Smooth muscle cell (in vitro differentiated cells): ENCODE measurements at regions not wholly inside any gene's neighbourhood (a gene's known extent, or its start where the extent isn't known, plus 50 kb on each side); places are given as distances from the start of the nearest gene placed in this dataset.

Experiments used
- DNase-seq: peaks from one replicate; lab custom pipeline; 2025; ENCODE audit not compliant: unreplicated experiment; lab: John Stamatoyannopoulos, UW
- H2AFZ ChIP-seq: fragments of 200-600 bp; sonication (generic); 2 replicates; pipeline ENCODE4 v1.6.0; 2016; ENCODE audit warnings: antibody characterized with exemption, low read depth, mild to moderate bottlenecking
- H3F3A ChIP-seq: fragments of 200-600 bp; sonication (generic); 2 replicates; pipeline ENCODE4 v1.6.0; 2017; ENCODE audit warnings: antibody characterized with exemption, low read depth
- H3K27ac ChIP-seq: fragments of 200-600 bp; sonication (generic); 2 replicates; pipeline ENCODE4 v1.5.1; 2016; ENCODE audit warnings: low read depth, mild to moderate bottlenecking
- H3K27me3 ChIP-seq: fragments of 200-600 bp; sonication (generic); 2 replicates; pipeline ENCODE4 v1.6.1; 2016; ENCODE audit warnings: low read depth, mild to moderate bottlenecking
- H3K36me3 ChIP-seq: fragments of 200-600 bp; sonication (generic); 2 replicates; pipeline ENCODE4 v1.5.1; 2016; ENCODE audit warnings: low read depth
- H3K4me1 ChIP-seq: fragments of 200-600 bp; sonication (generic); 2 replicates; pipeline ENCODE4 v1.5.1; 2016; ENCODE audit warnings: low read depth
- H3K4me2 ChIP-seq: fragments of 200-600 bp; sonication (generic); 2 replicates; pipeline ENCODE4 v1.6.0; 2016; ENCODE audit warnings: mild to moderate bottlenecking
- H3K4me3 ChIP-seq: fragments of 200-600 bp; sonication (generic); 2 replicates; pipeline ENCODE4 v1.5.1; 2016; ENCODE audit warnings: mild to moderate bottlenecking
- H3K79me2 ChIP-seq: fragments of 200-600 bp; sonication (generic); 2 replicates; pipeline ENCODE4 v1.6.0; 2016; ENCODE audit warnings: low read depth, mild to moderate bottlenecking
- H3K9ac ChIP-seq: fragments of 200-600 bp; sonication (generic); 2 replicates; pipeline ENCODE4 v1.6.0; 2016; ENCODE audit warnings: low read depth
- H3K9me3 ChIP-seq: fragments of 200-600 bp; sonication (generic); replicated peaks from 2 replicates; pipeline ENCODE4 v1.5.1; 2016; ENCODE audit warnings: low read depth
- H4K20me1 ChIP-seq: fragments of 200-600 bp; sonication (generic); 2 replicates; pipeline ENCODE4 v1.6.0; 2016; ENCODE audit warnings: low read depth
- CTCF ChIP-seq: fragments of 200-600 bp; sonication (generic); IDR thresholded peaks from 2 replicates; pipeline ENCODE4 v1.5.1; 2017; ENCODE audit warnings: borderline replicate concordance, mild to moderate bottlenecking, antibody characterized with exemption; ENCODE audit not compliant: insufficient read depth, poor library complexity, severe bottlenecking
- WGBS: methylation state at CpG from one replicate; pipeline ENCODE4 v1.1.7; 2016; ENCODE audit warnings: low lambda C conversion rate; 5-methylcytosine and 5-hydroxymethylcytosine counted together

GRCh38 chr21:28639737-28640136 is 352.9 kb downstream of the LTN1 start:
- no peak for TF ChIP-seq CTCF
- H3K27me3 ChIP-seq: no peaks in the 10 kb centered on the region
- H3K4me3 ChIP-seq: no peak overlapping the region
- peaks cover 5% of the 10 kb centered on the region for H3K4me1 ChIP-seq
- no peaks in the 10 kb centered on the region for H3K36me3 ChIP-seq
- no peak overlapping the region for H3K9ac ChIP-seq
- no peaks in the 10 kb centered on the region for H4K20me1 ChIP-seq
- no peak overlapping the region for H3K4me2 ChIP-seq
- no peaks in the 10 kb centered on the region for H3K9me3 ChIP-seq
- no peak overlapping the region for H2AFZ ChIP-seq
- DNase-seq: no peak
- H3K27ac ChIP-seq: no peak overlapping the region
- WGBS: 97% methylated on average over 1 of the region's 1 CpG
- no peaks in the 10 kb centered on the region for H3F3A ChIP-seq
- H3K79me2 ChIP-seq: no peaks in the 10 kb centered on the region

GRCh38 chr21:28636752-28637691 is 355.7 kb downstream of the LTN1 start:
- Histone ChIP-seq H3K27me3 (no peaks in the 10 kb centered on the region), H3K36me3 (no peaks in the 10 kb centered on the region), H3K4me2 (peak overlapping the region; percentile 19), H3F3A (peaks cover 12% of the 10 kb centered on the region), H2AFZ (peak overlapping the region; percentile 41), H3K27ac (peak overlapping the region; percentile 82), H3K4me3 (no peak overlapping the region), H3K4me1 (peaks cover 5% of the 10 kb centered on the region), H3K9ac (peak overlapping the region; percentile 31), H3K79me2 (no peaks in the 10 kb centered on the region), H4K20me1 (no peaks in the 10 kb centered on the region), H3K9me3 (no peaks in the 10 kb centered on the region)
- 69% methylated on average over 9 of the region's 9 CpGs for WGBS
- TF ChIP-seq CTCF: no peak
- no peak for DNase-seq

GRCh38 chr21:28635541-28635940 is 357.1 kb downstream of the LTN1 start:
- Histone ChIP-seq H3K9me3 (no peaks in the 10 kb centered on the region), H3K9ac (no peak overlapping the region), H3K4me1 (peaks cover 5% of the 10 kb centered on the region), H3K4me2 (no peak overlapping the region), H2AFZ (no peak overlapping the region), H4K20me1 (no peaks in the 10 kb centered on the region), H3F3A (peaks cover 12% of the 10 kb centered on the region), H3K36me3 (no peaks in the 10 kb centered on the region), H3K27me3 (no peaks in the 10 kb centered on the region), H3K27ac (peak overlapping the region; percentile 82), H3K79me2 (no peaks in the 10 kb centered on the region), H3K4me3 (no peak overlapping the region)
- WGBS: 83% methylated on average over 1 of the region's 1 CpG
- DNase-seq: no peak
- TF ChIP-seq CTCF: no peak
